Hematopoietic multipotent progenitor cell treated with erythropoietin and hydrocortisone succinate and interleukin-3 and kit ligand, for 4 days (in vitro differentiated cells): ENCODE measurements at regions not wholly inside any gene's neighbourhood (a gene's known extent, or its start where the extent isn't known, plus 50 kb on each side); places are given as distances from the start of the nearest gene placed in this dataset.
A peak's percentile ranks its signal among the peaks of the same experiment; 100 is the strongest.

ENCODE experiments used
- DNase-seq: peaks from one replicate; pipeline ENCODE4 v3.0.0-alpha.2; 2015

GRCh38 chr6:153872946-153873345, 166.1 kb upstream of the OPRM1 start:
- no peak for DNase-seq

- no peak for DNase-seq
Measured at GRCh38 chr6:153862927-153863326, 176.1 kb upstream of the OPRM1 start.

- DNase-seq, result no peak
Measured at GRCh38 chr6:153862139-153862538, 176.9 kb upstream of the OPRM1 start.

GRCh38 chr6:153858529-153858928, 180.5 kb upstream of the OPRM1 start:
- DNase-seq, result peak; percentile 2

- DNase-seq, result no peak
Measured at GRCh38 chr6:153856929-153857376, 182.1 kb upstream of the OPRM1 start.

- DNase-seq, result peak; percentile 14
Measured at GRCh38 chr6:153852481-153852880, 186.6 kb upstream of the OPRM1 start.

GRCh38 chr6:153852034-153852433, 187.0 kb upstream of the OPRM1 start:
- DNase-seq, result no peak

GRCh38 chr6:153849072-153849779, 189.8 kb upstream of the OPRM1 start:
- DNase-seq, result no peak

- no peak for DNase-seq
Measured at GRCh38 chr6:153843420-153843819, 195.6 kb upstream of the OPRM1 start.

GRCh38 chr6:153842491-153842890, 196.5 kb upstream of the OPRM1 start:
- DNase-seq, result no peak

GRCh38 chr6:153840039-153840850, 198.8 kb upstream of the OPRM1 start:
- DNase-seq, result no peak

- DNase-seq, result no peak
Measured at GRCh38 chr6:153832543-153832942, 206.5 kb upstream of the OPRM1 start.

GRCh38 chr6:153831350-153832078, 207.5 kb upstream of the OPRM1 start:
- DNase-seq, result no peak

GRCh38 chr6:153817173-153817572, 221.9 kb upstream of the OPRM1 start:
- DNase-seq, result no peak

- DNase-seq, result no peak
Measured at GRCh38 chr6:153816366-153816765, 222.7 kb upstream of the OPRM1 start.

- DNase-seq, result no peak
Measured at GRCh38 chr6:153814136-153814535, 224.9 kb upstream of the OPRM1 start.

- DNase-seq, result no peak
Measured at GRCh38 chr6:153804755-153805330, 234.2 kb upstream of the OPRM1 start.

GRCh38 chr6:153801917-153802316, 237.1 kb upstream of the OPRM1 start:
- DNase-seq, result no peak

GRCh38 chr6:153800580-153801188, 238.4 kb upstream of the OPRM1 start:
- DNase-seq, result no peak

- peak; percentile 10 for DNase-seq
Measured at GRCh38 chr6:153790876-153791473, 248.1 kb upstream of the OPRM1 start.

GRCh38 chr6:153790048-153790447, 249.0 kb upstream of the OPRM1 start:
- DNase-seq, result peak; percentile 0

GRCh38 chr6:153787341-153787606, 251.8 kb upstream of the OPRM1 start:
- no peak for DNase-seq

GRCh38 chr6:153781306-153781705, 257.7 kb upstream of the OPRM1 start:
- no peak for DNase-seq
